G401 (cell line): ENCODE measurements at regions not wholly inside any gene's neighbourhood (a gene's known extent, or its start where the extent isn't known, plus 50 kb on each side); places are given as distances from the start of the nearest gene placed in this dataset.

Source experiments
- DNase-seq: peaks from one replicate; pipeline ENCODE4 v3.0.0-alpha.2; 2015; ENCODE audit warnings: low spot score
- in situ Hi-C: cut with HindIII; loops from 2 replicates; pipeline ENCODE4 v1.10.0; 2016; ENCODE audit warnings: low sequenced_read_pairs, mixed read lengths

DNA sequence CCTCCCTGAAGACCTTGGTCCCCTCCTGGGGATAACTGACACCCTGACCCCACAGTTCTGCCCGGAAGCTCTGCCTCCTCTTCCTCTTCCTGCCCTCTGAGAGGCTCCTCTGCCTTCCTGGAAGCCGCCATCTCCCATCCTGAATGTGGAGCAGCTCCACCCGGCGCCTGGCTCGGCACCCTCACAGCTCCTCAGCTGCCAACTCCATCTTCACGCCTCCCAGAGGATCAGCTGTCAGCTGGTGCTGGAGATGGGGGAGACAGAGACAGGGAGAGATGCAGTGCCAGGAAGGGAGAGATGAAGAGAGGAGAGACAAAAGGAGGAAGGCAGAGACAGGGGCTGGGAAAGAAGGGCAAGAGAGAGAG is 210.4 kb upstream of the CSF3R start:
- in situ Hi-C loops = no loop called here
- DNase-seq = no peak

DNA sequence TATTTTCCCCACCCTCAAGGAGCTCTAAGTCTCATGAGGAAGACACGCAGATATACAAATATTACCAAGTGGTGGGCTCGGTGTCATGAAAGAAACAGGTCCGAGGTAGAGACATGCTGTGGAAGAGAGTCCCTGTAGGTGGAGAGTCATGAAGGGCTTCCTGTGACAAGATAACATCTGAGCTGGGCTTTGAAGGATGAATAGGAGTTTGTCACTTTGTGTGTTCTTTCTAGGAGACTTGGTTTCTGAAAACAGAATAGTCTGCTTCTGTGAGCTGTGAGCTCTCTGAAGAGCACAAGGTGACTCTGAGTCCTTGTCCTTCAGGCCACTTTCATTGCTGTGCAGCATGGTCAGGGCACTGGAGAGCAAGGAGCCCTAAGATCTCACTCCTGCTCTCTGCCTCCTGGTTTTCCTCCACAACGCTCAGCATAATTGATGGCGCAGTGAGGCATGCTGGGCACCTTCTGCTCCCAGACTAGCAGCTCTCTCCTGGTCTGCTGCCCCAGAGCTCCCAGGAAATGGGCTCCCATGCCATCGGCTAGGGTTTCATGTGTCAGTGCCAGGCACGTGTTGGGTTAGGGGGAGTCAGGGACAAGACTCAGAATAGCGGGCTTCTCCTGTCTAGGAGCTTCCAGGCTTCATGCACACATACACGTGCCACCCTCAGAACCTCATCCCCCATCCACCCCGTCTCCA is 209.9 kb upstream of the CSF3R start:
- no peak for DNase-seq
- in situ Hi-C loops = no loop called here

DNA sequence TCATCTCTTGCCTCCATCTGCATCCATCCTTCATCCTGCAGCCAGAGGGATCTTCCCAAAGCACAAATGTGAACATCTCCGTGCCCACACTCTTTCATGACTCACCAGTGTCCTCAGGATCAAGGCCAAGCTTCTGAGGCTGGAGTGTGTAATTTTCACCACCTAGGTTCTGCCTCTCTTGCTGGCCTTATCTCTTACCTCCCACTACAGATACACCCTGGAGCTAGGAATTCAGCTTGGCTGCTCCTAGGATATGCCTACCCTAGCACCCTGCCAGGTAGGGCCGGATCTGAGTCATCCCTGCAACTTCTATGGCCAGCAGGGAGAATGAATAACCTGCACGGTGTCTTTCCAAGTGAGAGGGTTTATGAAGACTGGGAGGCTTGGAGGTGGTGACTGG is 208.7 kb upstream of the CSF3R start:
- no peak for DNase-seq
- in situ Hi-C loops = no loop called here

DNA sequence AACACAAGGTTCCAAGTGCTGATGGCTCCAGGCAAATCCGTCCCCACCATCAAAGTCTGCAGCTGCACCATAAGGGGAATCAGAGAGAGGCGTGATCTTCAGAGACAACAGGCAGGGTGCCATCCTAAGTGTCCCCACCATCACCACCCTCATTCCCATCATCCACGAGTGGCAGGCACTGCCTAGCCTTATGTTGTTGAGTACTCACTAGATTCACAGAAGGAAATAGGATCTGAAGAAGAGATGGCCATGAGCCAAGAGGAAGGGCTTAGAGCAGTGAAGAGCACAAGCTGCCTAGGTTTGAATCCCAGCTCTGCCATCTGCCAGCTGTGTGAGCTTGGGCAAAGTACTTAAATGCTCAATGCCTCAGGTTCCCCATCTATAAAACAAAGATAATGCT is 207.3 kb upstream of the CSF3R start:
- in situ Hi-C loops = no loop called here

DNA sequence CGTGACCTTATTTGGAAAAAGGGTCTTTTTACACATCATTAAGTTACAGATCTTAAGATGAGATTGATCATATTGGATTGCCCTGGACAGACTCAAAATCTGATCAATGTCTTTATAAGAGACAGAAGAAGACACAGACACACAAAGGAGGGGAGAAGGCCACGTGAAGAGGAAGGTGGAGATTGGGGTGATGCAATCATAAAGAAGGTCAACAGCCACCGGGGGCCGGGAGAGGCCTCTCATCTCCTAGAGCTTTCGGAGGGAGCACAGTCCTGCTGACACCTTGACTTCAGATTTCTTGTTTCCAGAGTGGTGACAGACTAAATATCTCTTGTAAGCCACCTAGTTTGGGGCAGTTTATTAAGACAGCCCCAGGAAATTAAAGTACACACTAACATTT is 204.6 kb upstream of the CSF3R start:
- no peak for DNase-seq
- in situ Hi-C loops = no loop called here

More for the DNA sequence above, 207.3 kb upstream of the CSF3R start:
- no peak for DNase-seq

DNA sequence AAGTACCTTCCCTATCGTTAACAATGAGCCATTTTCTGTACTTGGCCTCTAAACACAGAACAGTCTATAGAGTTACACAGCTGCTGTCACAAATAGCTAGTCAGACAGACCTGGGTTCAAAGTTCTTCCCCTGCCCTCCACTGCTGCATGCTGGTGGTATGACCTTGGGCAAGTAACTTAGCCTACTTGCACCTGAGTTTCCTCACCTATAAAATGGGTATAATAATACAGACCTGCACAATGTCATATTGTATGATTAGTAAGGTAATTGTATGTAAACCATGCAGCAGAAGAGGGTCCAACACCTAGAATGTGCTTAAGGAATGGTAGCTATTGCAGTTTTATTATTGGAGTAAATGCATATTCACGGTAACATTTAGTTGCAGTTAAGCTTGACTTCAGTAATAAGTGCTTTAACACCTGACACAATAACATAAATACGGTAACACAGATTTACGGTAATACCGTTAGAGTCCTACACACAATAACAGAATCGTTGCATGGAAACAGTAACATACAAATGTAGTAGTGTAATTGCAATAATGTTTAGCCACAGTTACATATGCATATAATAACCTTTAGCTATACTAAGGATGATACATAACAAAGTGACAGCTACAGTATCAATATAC is 193.3 kb upstream of the CSF3R start:
- no peak for DNase-seq

DNA sequence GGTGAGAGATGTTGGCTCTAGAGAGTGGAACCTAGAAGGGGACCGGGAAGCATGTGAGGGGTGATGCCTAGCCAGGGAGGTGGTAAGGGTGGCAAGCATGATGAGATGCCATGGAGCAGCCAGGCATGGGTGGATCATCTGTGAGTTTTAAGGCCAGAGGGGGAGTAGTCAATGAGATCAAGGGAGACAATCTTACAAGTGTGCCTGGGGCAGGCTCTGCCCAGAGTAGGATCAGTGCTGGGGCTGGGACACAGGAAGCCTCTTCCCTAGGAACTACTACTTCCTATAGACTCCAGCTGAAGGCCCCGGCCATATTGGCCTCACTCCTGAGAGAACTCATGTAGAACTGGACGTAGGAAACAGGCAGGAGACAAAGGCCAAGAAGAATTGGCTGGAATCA is 192.4 kb upstream of the CSF3R start:
- in situ Hi-C loops = no loop called here
- DNase-seq = no peak

More for the DNA sequence above, 193.3 kb upstream of the CSF3R start:
- in situ Hi-C loops = no loop called here

DNA sequence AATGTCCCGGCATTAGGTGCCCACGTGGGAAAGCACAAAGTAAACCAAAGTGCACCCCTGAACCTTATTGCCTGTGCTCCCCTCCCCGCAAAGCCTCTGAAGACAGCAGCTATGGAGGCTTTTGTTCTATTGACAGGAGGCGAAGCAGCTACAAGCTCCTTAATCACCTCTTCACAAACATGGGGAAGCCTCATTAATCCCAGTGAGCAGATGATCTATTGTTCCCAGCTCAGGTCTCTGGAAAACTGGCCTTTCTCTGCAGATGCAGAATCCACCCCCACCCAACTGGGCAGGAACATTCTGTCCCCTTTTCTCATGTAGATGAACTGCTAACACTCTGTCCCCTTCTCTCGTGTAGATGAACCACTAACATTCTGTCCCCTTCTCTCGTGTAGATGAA is 190.5 kb upstream of the CSF3R start:
- in situ Hi-C loops = no loop called here
- no peak for DNase-seq

DNA sequence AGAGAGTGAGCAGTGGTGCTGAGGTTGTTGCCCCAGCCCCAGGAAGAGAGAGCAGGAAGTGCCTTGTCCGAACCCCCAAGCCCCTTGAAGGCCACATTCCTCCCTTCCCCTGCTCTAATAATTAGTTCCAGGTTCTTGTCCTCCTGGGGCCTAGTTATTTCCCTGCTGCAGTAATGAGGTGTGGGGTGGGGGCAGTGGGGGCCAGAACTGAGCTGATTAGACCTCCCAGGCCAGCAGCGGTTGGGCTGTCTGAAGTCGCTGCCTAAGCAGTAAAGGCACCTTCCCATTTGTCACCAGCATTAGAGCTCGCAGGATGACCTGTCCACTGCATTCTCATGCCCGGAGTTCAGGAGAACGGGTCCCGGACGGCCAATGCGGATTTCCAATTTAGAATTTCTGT is 186.5 kb upstream of the CSF3R start:
- in situ Hi-C loops = no loop called here
- DNase-seq = no peak

DNA sequence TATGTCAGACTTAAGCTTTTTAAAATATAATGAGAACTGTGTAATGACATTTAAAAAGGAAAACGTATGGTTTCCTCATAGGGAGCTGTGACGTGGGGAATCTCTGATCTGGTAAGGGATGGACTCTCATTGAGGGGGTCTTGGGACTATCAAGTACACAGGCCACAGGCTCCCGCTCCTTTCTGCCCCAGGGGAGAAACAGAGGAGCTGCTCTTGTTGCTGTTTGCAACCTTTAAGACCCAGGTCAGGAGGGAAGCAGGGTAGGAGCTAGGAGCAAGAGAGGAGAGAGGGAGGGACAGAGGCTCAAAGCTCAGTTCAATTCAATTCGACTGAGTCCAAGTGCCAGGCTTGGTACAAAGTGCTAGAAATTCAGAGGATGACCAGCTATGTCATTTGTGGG is 185.1 kb upstream of the CSF3R start:
- no peak for DNase-seq
- in situ Hi-C loops = no loop called here

DNA sequence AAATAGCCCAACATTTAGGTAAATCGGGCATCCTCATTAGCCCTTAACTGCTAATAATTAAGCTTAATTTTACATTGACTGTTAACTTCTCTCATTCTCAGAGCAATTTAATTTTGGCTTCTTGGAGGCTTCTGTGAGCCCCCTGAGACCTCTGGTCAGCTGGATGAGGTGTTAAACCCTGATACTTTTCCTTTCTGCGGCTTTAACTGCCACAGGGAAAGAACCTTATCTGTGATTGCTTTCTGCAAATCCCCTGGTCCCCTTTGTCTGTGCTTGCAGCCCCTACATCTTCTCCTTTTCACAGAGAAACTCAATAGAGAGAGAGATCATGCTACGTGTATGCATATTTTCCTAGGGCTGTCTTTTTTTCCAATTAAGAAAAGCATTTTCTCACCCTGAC is 184.5 kb upstream of the CSF3R start:
- in situ Hi-C loops = no loop called here
- DNase-seq = no peak

DNA sequence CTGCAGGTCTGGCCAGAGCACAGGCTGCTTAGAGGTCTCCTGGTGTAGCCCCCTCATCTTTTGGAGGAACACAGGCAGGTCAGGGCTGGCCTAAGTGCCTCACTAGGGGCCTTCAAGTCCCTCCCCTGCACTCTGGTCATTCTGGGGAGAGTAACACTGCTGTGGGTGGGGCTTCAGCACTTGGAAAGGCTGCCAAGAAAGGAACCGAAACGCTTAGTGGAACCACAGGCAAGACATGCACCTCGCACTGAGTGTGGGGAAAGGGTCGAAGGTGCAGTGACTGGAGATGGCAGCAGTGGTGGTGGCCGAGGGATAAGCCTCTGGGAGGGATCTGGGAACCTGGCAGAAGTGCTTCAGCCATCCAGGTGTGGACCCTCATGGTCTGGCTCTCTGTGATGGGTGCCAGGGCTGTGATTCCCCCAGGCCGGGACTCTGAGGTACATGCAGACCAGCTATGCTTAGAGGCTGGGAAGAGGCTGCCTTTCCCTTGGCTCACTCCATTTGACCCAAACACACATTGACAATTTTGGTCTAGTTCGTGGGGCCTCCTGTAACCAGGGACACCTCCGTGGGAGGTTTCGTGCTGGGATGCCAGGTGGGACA is 182.9 kb upstream of the CSF3R start:
- DNase-seq = no peak
- in situ Hi-C loops = no loop called here

DNA sequence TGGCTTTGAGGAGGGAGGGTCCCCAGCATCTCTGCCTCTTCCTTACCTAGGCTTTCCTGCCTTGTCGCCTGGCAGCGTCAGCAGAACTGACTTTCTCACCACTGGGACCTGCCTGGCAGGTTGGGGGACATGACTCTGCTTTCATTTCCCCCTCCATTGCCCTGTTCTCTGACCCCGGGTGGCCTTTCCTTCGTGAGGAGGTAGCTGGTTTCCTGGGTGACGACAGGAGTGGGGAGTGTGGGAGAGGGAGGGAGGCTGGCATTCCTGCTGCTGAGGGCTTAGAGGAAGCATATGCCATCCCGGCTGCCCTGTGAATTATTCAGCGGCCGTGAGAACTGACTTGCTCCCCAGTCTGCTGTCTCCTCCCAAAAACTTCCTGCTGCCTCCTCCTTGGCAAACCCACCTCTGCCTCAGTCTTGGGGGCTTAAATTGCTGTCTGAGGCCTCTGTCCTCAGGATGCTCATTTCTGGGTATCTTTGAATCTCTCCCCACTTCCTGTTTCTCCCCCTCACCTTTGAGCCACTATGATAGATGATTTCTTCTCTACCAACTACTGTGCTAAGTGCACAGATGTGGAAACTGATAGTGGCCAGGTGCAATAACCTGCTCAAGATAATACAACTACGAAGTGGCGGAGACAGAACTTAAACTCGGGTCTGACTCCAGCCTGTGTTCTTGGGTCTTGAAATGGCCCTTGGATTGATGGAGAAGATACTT is 182.0 kb upstream of the CSF3R start:
- in situ Hi-C loops = no loop called here
- peak; percentile 2 for DNase-seq

DNA sequence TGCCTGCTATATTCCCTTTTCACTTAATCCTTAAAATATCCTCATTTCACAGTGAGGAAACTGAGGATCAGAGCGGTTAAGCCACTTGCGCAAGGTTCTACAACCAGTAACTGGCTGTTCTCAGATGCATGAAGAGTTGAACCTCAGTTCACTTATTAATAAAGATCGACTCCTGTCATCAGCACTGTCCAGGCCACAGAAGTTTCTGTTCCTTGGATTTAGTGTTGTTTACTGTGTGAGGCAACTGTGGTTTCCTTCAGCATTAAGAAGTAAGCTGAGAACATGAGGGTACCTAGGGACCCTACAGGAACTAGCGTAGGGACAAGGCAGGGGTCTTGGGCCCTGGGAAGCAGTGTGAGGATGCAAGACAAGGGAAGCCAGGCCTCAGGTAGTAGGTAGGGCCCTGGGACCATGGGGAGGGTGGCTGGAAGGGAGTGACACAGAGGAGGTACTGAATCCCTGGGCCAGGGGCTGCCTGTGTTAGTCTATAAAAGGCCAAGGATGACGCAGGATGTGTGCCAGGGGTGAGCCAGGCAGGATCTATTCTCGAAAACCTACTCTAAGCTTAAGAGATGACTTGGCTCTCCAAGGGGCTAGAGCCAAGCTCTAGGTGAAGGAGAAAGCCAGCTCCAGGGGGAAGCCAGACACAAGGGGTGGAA is 181.2 kb upstream of the CSF3R start:
- no peak for DNase-seq
- in situ Hi-C loops = no loop called here

DNA sequence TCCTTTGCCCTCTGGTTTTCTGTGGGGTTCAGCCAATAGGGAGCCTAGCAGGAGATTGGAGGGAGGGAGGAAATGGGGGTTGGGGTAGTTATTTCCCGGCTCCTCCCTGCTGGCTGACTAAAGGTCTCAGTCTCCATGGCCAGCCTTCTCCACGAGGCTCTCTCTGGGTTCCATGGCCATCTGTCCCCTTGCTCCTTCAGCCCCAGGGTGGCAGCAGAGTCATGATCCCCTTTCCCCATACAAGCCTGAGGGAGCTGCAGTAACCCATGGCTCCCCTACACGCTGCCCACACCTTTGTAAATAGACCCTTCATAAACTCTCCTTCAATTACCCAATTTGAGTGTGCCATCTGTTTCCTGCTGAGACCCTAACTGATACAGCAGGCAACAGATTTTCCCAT is 176.1 kb upstream of the CSF3R start:
- DNase-seq = no peak
- in situ Hi-C loops = no loop called here

DNA sequence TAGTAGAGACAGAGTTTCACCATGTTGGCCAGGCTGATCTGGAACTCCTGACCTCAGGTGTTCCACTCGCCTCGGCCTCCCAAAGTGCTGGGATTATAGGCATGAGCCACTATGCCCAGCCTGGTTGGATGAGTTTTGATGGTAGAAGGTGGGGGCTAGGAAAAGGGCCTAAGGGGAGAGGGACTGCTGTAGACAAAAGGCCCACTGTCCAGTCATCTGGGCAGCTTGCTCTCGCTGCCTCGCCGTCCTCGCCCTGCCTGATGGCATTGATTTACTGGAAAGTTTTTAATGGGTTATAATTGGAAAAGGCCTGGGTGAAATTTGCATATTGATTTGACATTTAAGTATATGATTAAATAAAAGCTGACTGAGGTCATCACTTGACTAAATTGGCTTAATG is 175.1 kb upstream of the CSF3R start:
- in situ Hi-C loops = no loop called here
- no peak for DNase-seq

DNA sequence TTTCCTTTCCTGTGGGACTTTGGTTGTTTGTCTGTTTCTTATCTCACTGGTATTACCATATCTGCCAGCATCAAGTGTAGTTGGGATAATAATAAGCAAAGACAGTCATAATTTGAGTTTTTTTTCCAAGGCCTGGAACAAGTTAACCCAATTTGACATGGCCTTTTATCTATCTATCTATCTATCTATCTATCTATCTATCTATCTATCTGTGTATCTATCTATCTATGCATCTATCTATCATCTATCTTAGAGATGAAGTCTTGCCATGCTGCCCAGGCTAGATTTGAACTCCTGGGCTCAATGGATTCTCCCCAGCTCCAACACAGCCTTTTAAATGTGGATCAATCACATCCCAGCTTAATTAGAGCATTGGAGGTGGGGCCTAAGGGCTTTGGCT is 174.1 kb upstream of the CSF3R start:
- no peak for DNase-seq
- in situ Hi-C loops = no loop called here

DNA sequence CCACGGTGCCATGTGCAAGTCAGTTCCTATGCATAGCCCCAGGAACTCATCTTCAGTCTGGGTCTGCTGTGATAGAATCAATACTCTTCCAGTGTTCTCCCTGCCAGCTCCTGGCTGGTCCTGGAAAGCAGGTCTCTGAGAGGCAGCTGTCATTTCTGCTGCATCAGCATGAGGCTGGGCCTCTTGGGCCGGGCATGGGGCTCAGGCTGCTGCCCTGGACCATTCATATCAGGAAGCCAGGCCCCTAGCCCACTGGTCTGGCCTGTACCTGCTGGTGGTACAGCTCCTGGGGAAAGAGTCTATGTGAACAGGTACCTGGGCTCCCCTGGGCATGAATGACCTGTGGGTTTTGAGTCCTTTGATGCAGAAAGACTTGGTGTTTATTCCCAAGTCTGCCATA is 173.6 kb upstream of the CSF3R start:
- DNase-seq = no peak
- in situ Hi-C loops = no loop called here

DNA sequence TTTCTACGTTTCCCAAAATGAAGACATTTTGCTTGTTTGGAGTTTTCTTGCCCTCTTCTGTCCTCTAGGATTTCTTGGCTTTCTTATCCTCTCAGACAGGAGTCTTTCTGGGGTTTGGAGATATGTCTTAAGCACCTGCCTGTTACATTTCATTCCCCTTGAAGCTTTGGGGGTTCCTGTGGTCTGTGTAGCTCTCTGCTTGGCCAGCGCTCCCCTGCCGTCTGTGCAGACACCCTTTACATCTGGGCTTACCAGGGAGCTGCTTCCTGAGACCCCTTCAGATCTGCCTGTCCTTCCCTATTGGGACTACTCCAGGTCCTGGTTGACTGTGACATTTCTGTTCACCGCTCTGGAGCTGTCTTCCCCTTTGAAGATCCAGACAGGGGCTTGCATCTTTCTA is 171.9 kb upstream of the CSF3R start:
- DNase-seq = no peak
- in situ Hi-C loops = no loop called here

DNA sequence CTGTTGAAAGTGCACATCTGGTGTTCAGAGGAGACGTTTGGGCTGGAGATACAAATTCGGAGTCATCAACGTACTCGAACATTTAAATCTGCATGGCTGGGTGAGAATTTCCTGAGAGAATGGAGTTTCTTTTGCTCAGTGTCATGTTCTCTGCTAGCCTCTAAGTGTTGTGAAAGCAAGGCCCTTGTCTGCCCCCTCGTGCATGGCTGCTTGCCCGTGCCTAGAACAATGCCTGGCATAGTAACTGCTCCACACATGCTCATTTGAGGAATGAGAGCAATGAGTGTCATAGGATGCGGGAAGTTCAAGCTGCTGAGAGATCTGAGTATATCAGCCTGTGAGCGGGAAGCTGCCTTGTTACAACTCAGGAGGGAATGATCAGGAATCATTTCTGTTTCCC is 171.1 kb upstream of the CSF3R start:
- in situ Hi-C loops = no loop called here
- peak; percentile 32 for DNase-seq
